Colonic mucosa (tissue), 4 donors: ENCODE measurements at regions not wholly inside any gene's neighbourhood (a gene's known extent, or its start where the extent isn't known, plus 50 kb on each side); places are given as distances from the start of the nearest gene placed in this dataset.

ENCODE experiments used
- DNase-seq: peaks from one replicate; pipeline ENCODE4 v3.0.0-alpha.2; 2020
- H3K27ac ChIP-seq: fragments of 200-600 bp; one replicate; pipeline ENCODE4 v1.8.0; 2021
- H3K27me3 ChIP-seq: fragments of 200-600 bp; one replicate; pipeline ENCODE4 v1.8.0; 2021
- H3K36me3 ChIP-seq: fragments of 200-600 bp; one replicate; pipeline ENCODE4 v1.8.0; 2021
- H3K4me1 ChIP-seq: fragments of 200-600 bp; one replicate; pipeline ENCODE4 v1.8.0; 2021; ENCODE audit warnings: mild to moderate bottlenecking
- H3K4me3 ChIP-seq: fragments of 200-600 bp; one replicate; pipeline ENCODE4 v1.8.0; 2021
- H3K9ac ChIP-seq, 2 donors: one replicate each; pipeline ENCODE4 v1.7.0; 2013; ENCODE audit warnings: control low read depth in 2 of 2, low read depth in 2 of 2, low read length in 2 of 2
- H3K9me3 ChIP-seq: fragments of 200-600 bp; one replicate; pipeline ENCODE4 v1.8.0; 2021
- intact Hi-C: fragments of 100-400 bp; cut with DNase I; formaldehyde crosslinking; loops from one replicate; pipeline ENCODE4 v1.14.1; 2022
- TF ChIP-seq, protein P1 (sequence below): fragments of 200-600 bp; IDR thresholded peaks from one replicate; pipeline ENCODE4 v1.8.0; 2022; ENCODE audit warnings: antibody characterized with exemption, mild to moderate bottlenecking
- donor health status: healthy.
- donor health status: DM: no; HTN: no; CAD: no.
- donor health status: DM: no; HTN: no; CAD: no.

- no peak overlapping the region for H3K4me3 ChIP-seq
- no peaks in the 10 kb centered on the region for H3K36me3 ChIP-seq
- DNase-seq = no peak
- TF ChIP-seq, protein P1, sequence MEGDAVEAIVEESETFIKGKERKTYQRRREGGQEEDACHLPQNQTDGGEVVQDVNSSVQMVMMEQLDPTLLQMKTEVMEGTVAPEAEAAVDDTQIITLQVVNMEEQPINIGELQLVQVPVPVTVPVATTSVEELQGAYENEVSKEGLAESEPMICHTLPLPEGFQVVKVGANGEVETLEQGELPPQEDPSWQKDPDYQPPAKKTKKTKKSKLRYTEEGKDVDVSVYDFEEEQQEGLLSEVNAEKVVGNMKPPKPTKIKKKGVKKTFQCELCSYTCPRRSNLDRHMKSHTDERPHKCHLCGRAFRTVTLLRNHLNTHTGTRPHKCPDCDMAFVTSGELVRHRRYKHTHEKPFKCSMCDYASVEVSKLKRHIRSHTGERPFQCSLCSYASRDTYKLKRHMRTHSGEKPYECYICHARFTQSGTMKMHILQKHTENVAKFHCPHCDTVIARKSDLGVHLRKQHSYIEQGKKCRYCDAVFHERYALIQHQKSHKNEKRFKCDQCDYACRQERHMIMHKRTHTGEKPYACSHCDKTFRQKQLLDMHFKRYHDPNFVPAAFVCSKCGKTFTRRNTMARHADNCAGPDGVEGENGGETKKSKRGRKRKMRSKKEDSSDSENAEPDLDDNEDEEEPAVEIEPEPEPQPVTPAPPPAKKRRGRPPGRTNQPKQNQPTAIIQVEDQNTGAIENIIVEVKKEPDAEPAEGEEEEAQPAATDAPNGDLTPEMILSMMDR = no peak
- H3K9ac ChIP-seq = no peak overlapping the region
- intact Hi-C loops = no loop called here
- H3K4me1 ChIP-seq = no peaks in the 10 kb centered on the region
- no peaks in the 10 kb centered on the region for H3K27me3 ChIP-seq
- no peaks in the 10 kb centered on the region for H3K9me3 ChIP-seq
- H3K27ac ChIP-seq = no peak overlapping the region
These were observed 1755.5 kb downstream of the PCDH7 start for GRCh38 chr4:32475710-32476109.

- H3K4me1 ChIP-seq = no peaks in the 10 kb centered on the region
- no peak for DNase-seq
- H3K9ac ChIP-seq = no peak overlapping the region
- H3K9me3 ChIP-seq = no peaks in the 10 kb centered on the region
- H3K27ac ChIP-seq = no peak overlapping the region
- H3K4me3 ChIP-seq = no peak overlapping the region
- TF ChIP-seq, protein P1 = no peak
- H3K27me3 ChIP-seq = no peaks in the 10 kb centered on the region
- intact Hi-C loops = no loop called here
- no peaks in the 10 kb centered on the region for H3K36me3 ChIP-seq
These were observed 1757.3 kb downstream of the PCDH7 start for GRCh38 chr4:32477518-32477917.

DNA sequence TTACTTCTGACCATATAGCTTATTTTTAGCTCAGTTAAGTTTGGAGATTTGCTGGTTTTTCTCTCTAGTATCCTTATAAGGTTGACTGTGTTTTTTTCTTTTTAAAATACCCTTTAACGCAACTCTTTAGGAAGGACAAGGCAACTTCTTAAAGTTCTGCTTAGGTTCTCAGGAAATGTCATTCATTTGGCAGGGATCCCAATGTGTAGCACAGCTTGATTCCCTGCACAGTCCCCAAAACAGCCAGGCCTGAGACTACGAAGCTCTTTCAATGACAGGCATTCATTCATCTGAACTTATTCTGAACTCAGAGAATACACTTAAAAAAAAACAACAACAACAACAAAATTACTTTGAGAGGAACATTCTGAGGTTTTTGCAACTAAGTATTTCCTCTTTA lies 1765.8 kb downstream of the PCDH7 start:
- H3K27ac ChIP-seq = no peak overlapping the region
- H3K4me1 ChIP-seq = no peaks in the 10 kb centered on the region
- DNase-seq = no peak
- H3K4me3 ChIP-seq = no peak overlapping the region
- TF ChIP-seq, protein P1 = no peak
- no peaks in the 10 kb centered on the region for H3K36me3 ChIP-seq
- no peaks in the 10 kb centered on the region for H3K27me3 ChIP-seq
- no peaks in the 10 kb centered on the region for H3K9me3 ChIP-seq
- no peak overlapping the region for H3K9ac ChIP-seq
- intact Hi-C loops = no loop called here

GRCh38 chr4:32488690-32489089 lies 1768.5 kb downstream of the PCDH7 start:
- TF ChIP-seq, protein P1 = no peak
- Histone ChIP-seq H3K36me3 (no peaks in the 10 kb centered on the region), H3K4me1 (no peaks in the 10 kb centered on the region), H3K27ac (no peak overlapping the region), H3K4me3 (no peak overlapping the region), H3K9ac (no peak overlapping the region), H3K27me3 (no peaks in the 10 kb centered on the region), H3K9me3 (no peaks in the 10 kb centered on the region)
- no peak for DNase-seq
- intact Hi-C loops = no loop called here

DNA sequence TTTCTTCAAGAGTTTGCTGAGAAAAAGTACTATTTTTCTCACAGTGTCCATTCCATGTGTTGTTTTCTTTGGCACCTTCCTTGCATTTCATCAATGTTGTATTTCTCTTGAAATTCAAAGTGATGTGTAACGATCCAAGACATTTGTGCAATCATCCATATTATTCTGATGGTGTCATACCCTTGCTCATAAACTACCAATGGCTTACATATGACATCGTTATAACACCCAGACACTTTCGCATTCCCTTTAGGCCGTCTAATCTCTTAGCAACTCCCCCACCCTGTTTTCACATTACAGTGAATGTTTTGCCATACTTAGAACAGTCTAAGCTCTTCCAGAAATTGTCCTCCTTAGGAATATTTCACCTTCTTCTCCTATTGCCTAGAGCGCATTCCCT lies 1779.0 kb downstream of the PCDH7 start:
- Histone ChIP-seq H3K4me1 (no peaks in the 10 kb centered on the region), H3K27me3 (no peaks in the 10 kb centered on the region), H3K9me3 (no peaks in the 10 kb centered on the region), H3K4me3 (no peak overlapping the region), H3K27ac (no peak overlapping the region), H3K36me3 (no peaks in the 10 kb centered on the region), H3K9ac (no peak overlapping the region)
- DNase-seq = no peak
- TF ChIP-seq, protein P1 = no peak
- intact Hi-C loops = no loop called here

DNA sequence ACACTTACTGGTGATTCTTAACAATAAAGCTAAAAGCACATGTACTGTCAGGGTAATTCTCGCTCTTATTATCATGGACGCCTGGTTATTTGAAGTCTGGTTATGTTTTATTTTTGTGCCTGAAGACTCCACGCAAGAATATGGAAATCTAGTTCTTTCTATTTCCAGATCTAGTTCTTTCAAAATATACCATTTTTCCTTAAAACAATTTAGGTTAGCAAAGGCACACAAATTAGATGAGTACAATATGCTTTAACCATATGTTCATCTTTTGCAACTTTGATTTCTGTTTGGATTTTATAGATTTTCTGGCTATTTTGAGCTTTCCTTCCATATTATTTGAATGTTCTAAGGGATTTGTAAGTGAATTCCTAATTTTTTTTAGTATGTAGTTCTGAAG lies 1783.1 kb downstream of the PCDH7 start:
- Histone ChIP-seq H3K27ac (no peak overlapping the region), H3K27me3 (no peaks in the 10 kb centered on the region), H3K9me3 (no peaks in the 10 kb centered on the region), H3K4me3 (no peak overlapping the region), H3K4me1 (no peaks in the 10 kb centered on the region), H3K36me3 (no peaks in the 10 kb centered on the region), H3K9ac (no peak overlapping the region)
- TF ChIP-seq, protein P1 = no peak
- intact Hi-C loops = no loop called here
- DNase-seq = no peak
